Neural crest cell (in vitro differentiated cells): ENCODE measurements at regions not wholly inside any gene's neighbourhood (a gene's known extent, or its start where the extent isn't known, plus 50 kb on each side); places are given as distances from the start of the nearest gene placed in this dataset.
"Not testable (repeated sequence)": the region's sequence is repeated elsewhere in the genome, so short reads cannot be mapped to it uniquely, and the experiment has no call there.

Experiments used
- DNase-seq: peaks from one replicate; pipeline ENCODE4 v3.0.0; 2021; ENCODE audit warnings: low read depth, mixed read lengths, low spot score
- H3K27ac Mint-ChIP-seq: one replicate; pipeline ENCODE4 v1.8.0; 2021; ENCODE audit warnings: mild to moderate bottlenecking, mixed read lengths; ENCODE audit not compliant: unreplicated experiment
- H3K27me3 Mint-ChIP-seq: 2 replicates; pipeline ENCODE4 v1.8.0; 2021; ENCODE audit warnings: low read depth, mild to moderate bottlenecking, mixed read lengths
- H3K36me3 Mint-ChIP-seq: 2 replicates; pipeline ENCODE4 v1.8.0; 2021; ENCODE audit warnings: low read depth, mild to moderate bottlenecking, mixed read lengths
- H3K4me1 Mint-ChIP-seq: 2 replicates; pipeline ENCODE4 v1.8.0; 2021; ENCODE audit warnings: mixed read lengths
- H3K4me3 Mint-ChIP-seq: one replicate; pipeline ENCODE4 v1.8.0; 2021; ENCODE audit warnings: mild to moderate bottlenecking, mixed read lengths
- H3K9me3 Mint-ChIP-seq: 2 replicates; pipeline ENCODE4 v1.8.0; 2021; ENCODE audit warnings: mixed read lengths
- TF ChIP-seq, protein P1 (sequence below): fragments of 200-600 bp; sonication (generic); conservative IDR thresholded peaks from 2 replicates; pipeline ENCODE4 v1.5.0; 2021; ENCODE audit warnings: antibody characterized with exemption, mild to moderate bottlenecking

DNA sequence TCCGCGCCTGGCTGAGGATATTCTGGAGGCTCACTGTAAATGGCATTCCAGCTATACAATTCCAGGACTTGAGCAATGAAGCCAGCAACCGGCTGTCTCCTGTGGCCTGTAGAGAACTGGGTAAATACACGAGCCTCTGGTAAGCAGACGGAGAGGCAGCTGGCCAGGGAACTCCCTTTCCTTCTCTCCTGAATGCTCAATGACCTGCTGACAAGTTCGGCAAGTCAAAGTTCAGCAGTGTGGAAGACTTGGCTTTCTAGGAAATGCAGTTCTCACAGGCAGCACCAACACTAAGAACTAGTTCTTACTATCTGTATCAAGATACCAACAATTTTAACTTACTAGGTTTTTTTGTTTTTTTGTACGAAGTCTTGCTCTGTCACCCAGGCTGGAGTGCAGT is 232.1 kb upstream of the NUPR2 start:
- H3K4me3 Mint-ChIP-seq, H3K4me1 Mint-ChIP-seq, DNase-seq, H3K27ac Mint-ChIP-seq, H3K9me3 Mint-ChIP-seq, H3K27me3 Mint-ChIP-seq: not testable (repeated sequence)
- H3K36me3 Mint-ChIP-seq: peaks cover 13% of the 10 kb centered on the region

DNA sequence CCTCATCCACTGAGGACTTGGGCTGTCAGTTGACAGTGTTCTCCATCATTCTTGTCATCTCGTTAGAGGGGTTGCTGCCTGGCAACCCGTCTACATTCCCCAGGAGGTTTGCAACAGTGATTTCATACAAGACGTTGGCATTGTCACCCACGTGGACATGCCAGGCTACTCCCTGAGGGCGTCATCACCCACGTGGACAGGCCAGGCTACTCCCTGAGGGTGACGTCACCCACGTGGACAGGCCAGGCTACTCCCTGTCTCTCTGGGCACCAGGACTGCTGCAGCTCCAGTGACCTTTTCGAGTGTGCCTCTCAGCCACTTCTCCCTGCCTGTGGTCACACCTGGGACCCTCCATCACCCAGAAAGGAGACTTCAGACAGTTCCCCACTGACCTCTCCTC is 212.1 kb upstream of the NUPR2 start:
- H3K27me3 Mint-ChIP-seq, H3K4me1 Mint-ChIP-seq, H3K36me3 Mint-ChIP-seq, DNase-seq, H3K27ac Mint-ChIP-seq, H3K9me3 Mint-ChIP-seq, H3K4me3 Mint-ChIP-seq: not testable (repeated sequence)

DNA sequence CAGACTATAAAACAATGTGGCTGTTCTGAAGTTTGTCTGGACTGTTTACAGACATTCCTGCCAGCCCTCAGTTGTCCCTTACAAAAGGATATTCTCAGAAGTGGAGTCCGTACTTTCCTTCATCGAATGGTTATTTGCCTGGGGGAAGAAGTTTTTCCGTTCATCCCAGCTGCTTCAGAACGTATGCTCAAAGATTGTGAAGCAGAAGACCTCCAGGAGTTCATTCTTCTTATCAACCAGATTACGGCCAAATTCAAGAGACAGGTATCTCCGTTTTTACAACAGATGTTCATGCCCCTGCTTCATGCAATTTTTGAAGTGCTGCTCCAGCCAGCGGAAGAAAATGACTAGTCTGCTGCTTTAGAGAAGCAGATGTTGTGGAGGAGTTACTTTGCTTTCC is 174.3 kb upstream of the NUPR2 start:
- Mint-ChIP-seq H3K9me3 (peaks cover 28% of the 10 kb centered on the region), H3K36me3 (peaks cover 23% of the 10 kb centered on the region), H3K27me3 (peaks cover 3% of the 10 kb centered on the region), H3K27ac (no peak overlapping the region), H3K4me1 (no peaks in the 10 kb centered on the region), H3K4me3 (no peak overlapping the region)
- TF ChIP-seq, protein P1, sequence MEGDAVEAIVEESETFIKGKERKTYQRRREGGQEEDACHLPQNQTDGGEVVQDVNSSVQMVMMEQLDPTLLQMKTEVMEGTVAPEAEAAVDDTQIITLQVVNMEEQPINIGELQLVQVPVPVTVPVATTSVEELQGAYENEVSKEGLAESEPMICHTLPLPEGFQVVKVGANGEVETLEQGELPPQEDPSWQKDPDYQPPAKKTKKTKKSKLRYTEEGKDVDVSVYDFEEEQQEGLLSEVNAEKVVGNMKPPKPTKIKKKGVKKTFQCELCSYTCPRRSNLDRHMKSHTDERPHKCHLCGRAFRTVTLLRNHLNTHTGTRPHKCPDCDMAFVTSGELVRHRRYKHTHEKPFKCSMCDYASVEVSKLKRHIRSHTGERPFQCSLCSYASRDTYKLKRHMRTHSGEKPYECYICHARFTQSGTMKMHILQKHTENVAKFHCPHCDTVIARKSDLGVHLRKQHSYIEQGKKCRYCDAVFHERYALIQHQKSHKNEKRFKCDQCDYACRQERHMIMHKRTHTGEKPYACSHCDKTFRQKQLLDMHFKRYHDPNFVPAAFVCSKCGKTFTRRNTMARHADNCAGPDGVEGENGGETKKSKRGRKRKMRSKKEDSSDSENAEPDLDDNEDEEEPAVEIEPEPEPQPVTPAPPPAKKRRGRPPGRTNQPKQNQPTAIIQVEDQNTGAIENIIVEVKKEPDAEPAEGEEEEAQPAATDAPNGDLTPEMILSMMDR: no peak
- DNase-seq: no peak

DNA sequence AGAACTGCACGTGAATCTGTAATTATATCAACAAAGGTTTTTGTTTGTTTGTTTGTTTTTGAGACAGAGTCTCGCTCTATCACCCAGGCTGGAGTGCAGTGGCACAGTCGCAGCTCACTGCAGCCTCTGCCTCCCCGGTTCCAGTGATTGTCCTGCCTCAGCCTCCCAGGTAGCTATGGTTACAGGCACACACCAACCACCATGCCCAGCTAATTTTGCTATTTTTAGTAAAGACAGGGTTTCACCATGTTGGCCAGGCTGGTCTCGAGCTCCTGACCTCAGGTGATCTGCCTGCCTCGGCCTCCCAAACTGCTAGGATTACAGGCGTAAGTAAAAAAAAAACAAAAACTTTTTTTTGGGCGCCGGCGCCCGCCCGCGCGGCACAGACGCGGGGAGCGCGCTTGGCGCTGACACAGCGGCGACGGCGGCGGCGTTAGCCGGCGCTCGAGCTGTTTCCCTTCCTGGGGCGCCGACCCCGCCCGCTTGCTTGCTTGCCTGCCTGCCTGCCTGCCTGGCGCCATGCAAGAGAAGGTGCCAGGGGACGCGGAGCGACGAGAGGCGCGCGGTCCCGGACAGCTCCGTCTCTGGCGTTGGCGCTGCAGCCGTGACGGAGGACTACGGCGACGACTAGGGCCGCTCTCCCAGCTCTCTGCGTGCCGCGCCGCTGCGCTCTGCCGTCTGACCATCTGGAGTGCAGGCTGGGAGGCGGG is 171.4 kb upstream of the NUPR2 start:
- Mint-ChIP-seq H3K36me3 (peaks cover 32% of the 10 kb centered on the region), H3K9me3 (peaks cover 35% of the 10 kb centered on the region), H3K4me3 (no peak overlapping the region), H3K27me3 (no peaks in the 10 kb centered on the region), H3K27ac (no peak overlapping the region), H3K4me1 (no peaks in the 10 kb centered on the region)
- TF ChIP-seq, protein P1: no peak
- no peak for DNase-seq

DNA sequence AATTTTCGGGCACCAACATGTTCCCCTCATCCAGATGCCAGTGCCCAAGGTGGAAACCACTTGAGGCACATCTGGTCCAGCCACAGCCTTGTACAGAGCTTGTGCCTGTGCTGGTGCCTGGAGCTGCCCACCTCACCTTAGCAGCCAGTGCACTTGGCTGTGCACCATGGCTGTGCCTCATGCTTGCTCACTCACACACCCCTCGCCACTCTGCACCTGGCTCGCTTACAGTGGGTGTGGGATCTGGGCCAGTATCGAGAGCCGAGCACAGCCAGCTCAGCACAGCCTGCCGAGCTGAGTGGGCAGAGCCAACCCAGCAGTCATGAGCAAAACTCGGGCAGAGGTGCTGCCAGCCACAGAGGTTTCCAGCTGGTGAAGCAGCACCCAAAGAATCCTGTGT is 139.9 kb upstream of the NUPR2 start:
- H3K27ac Mint-ChIP-seq: no peak overlapping the region
- no peaks in the 10 kb centered on the region for H3K4me1 Mint-ChIP-seq
- H3K27me3 Mint-ChIP-seq: no peaks in the 10 kb centered on the region
- TF ChIP-seq, protein P1: no peak
- no peak overlapping the region for H3K4me3 Mint-ChIP-seq
- H3K36me3 Mint-ChIP-seq: peaks cover 16% of the 10 kb centered on the region
- no peak for DNase-seq
- H3K9me3 Mint-ChIP-seq: peaks cover 23% of the 10 kb centered on the region

DNA sequence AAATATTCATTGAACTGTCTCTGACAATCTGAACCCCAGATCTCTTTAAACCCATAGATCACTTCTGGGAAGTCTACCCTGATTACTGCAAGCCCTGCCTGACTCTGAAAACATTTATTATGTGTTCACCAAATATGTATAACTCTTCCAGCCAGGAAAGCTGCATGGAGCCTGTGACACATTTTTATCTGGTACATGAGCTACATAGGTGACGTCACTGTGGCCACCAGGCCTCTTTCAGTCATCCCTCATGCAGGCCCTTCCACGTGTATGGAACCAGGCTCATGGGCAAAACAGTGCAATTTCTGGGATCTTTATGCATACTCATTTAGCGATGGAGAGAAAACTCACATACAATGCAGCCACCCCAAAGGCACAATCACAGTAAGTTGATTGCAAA is 133.9 kb upstream of the NUPR2 start:
- DNase-seq: no peak
- Mint-ChIP-seq H3K27ac (no peak overlapping the region), H3K36me3 (peaks cover 14% of the 10 kb centered on the region), H3K4me3 (no peak overlapping the region), H3K27me3 (no peaks in the 10 kb centered on the region), H3K4me1 (no peaks in the 10 kb centered on the region), H3K9me3 (peaks cover 34% of the 10 kb centered on the region)
- TF ChIP-seq, protein P1: no peak
